GM12878 (cell line): ENCODE measurements at regions not wholly inside any gene's neighbourhood (a gene's known extent, or its start where the extent isn't known, plus 50 kb on each side); places are given as distances from the start of the nearest gene placed in this dataset.

Source experiments
- CTCF ChIP-seq, 3 experiments: IDR thresholded peaks in 2 of 3; conservative IDR thresholded peaks in 1 of 3; 2 replicates each; pipeline ENCODE4 v1.5.1; 2011; ENCODE audit warnings: low read depth in 3 of 3, low read length in 3 of 3, mild to moderate bottlenecking in 3 of 3, control low read depth in 2 of 3, moderate library complexity in 2 of 3, inconsistent platforms in 1 of 3, mixed read lengths in 1 of 3; ENCODE audit not compliant: control insufficient read depth in 2 of 3, insufficient read depth in 1 of 3; ENCODE audit errors: extremely low read depth in 1 of 3
- ETV6 ChIP-seq, 2 experiments: fragments of 450-650 bp in 1 of 2; IDR thresholded peaks in 1 of 2; conservative IDR thresholded peaks in 1 of 2; 2 replicates each; pipeline ENCODE4 v1.6.1; 2014; ENCODE audit warnings: antibody characterized with exemption in 1 of 2, borderline replicate concordance in 1 of 2, low read depth in 1 of 2, mild to moderate bottlenecking in 1 of 2, moderate library complexity in 1 of 2
- EZH2 ChIP-seq: IDR thresholded peaks from 2 replicates; pipeline ENCODE4 v1.6.1; 2012; ENCODE audit warnings: low read depth, mild to moderate bottlenecking, control low read depth, inconsistent platforms, low read length, borderline replicate concordance; ENCODE audit not compliant: control insufficient read depth
- RFX5 ChIP-seq: IDR thresholded peaks from 2 replicates; pipeline ENCODE4 v1.6.1; 2011; ENCODE audit warnings: low read depth, low read length, improper control_type of control experiment
- YY1 ChIP-seq: IDR thresholded peaks from 2 replicates; pipeline ENCODE4 v1.6.1; 2011; ENCODE audit warnings: low read depth, mild to moderate bottlenecking, low read length

GRCh38 chr13:54658771-54659170 lies 1630.2 kb downstream of the OLFM4 start:
- TF ChIP-seq ETV6 (conservative IDR thresholded peaks at IDR 0.05 in 1 of 2, IDR thresholded peaks at IDR 0.05 in 1 of 2; ENCODE audit: borderline replicate concordance in 1 of 2, low read depth in 1 of 2) (no peak), YY1 (no peak), RFX5 (no peak), EZH2 (no peak), CTCF (IDR thresholded peaks at IDR 0.05 in 2 of 3, conservative IDR thresholded peaks at IDR 0.05 in 1 of 3; ENCODE audit: control insufficient read depth in 2 of 3, extremely low read depth in 1 of 3, insufficient read depth in 1 of 3, low read depth in 3 of 3, low read length in 3 of 3) (no peak)
